Hepatocyte (in vitro differentiated cells): ENCODE measurements at regions not wholly inside any gene's neighbourhood (a gene's known extent, or its start where the extent isn't known, plus 50 kb on each side); places are given as distances from the start of the nearest gene placed in this dataset.

ENCODE experiments used
- CTCF ChIP-seq: fragments of 200-600 bp; sonication (generic); IDR thresholded peaks from 2 replicates; pipeline ENCODE4 v1.5.1; 2016; ENCODE audit warnings: antibody characterized with exemption, mild to moderate bottlenecking; ENCODE audit not compliant: poor library complexity
- EZH2 ChIP-seq: fragments of 200-600 bp; sonication (generic); IDR thresholded peaks from 2 replicates; pipeline ENCODE4 v1.6.1; 2016; ENCODE audit warnings: antibody characterized with exemption, mild to moderate bottlenecking, borderline replicate concordance
- EZH2phosphoT487 ChIP-seq: fragments of 200-600 bp; sonication (generic); IDR thresholded peaks from one replicate; pipeline ENCODE4 v1.6.1; 2018; ENCODE audit warnings: antibody characterized with exemption, mild to moderate bottlenecking, low read depth, moderate library complexity; ENCODE audit not compliant: unreplicated experiment, severe bottlenecking

GRCh38 chr7:42692621-42693020 lies 219.2 kb downstream of the C7orf25 start:
- TF ChIP-seq CTCF (no peak), EZH2 (no peak), EZH2phosphoT487 (no peak)
